ENCODE measurements at regions not wholly inside any gene's neighbourhood (a gene's known extent, or its start where the extent isn't known, plus 50 kb on each side); places are given as distances from the start of the nearest gene placed in this dataset.

GRCh38 chr15:62938825-62939224 lies 103.7 kb upstream of the TPM1 start:
- TF ChIP-seq EZH2 (IDR thresholded peaks at IDR 0.05; ENCODE audit: borderline replicate concordance): no peak
- TF ChIP-seq, protein P1, sequence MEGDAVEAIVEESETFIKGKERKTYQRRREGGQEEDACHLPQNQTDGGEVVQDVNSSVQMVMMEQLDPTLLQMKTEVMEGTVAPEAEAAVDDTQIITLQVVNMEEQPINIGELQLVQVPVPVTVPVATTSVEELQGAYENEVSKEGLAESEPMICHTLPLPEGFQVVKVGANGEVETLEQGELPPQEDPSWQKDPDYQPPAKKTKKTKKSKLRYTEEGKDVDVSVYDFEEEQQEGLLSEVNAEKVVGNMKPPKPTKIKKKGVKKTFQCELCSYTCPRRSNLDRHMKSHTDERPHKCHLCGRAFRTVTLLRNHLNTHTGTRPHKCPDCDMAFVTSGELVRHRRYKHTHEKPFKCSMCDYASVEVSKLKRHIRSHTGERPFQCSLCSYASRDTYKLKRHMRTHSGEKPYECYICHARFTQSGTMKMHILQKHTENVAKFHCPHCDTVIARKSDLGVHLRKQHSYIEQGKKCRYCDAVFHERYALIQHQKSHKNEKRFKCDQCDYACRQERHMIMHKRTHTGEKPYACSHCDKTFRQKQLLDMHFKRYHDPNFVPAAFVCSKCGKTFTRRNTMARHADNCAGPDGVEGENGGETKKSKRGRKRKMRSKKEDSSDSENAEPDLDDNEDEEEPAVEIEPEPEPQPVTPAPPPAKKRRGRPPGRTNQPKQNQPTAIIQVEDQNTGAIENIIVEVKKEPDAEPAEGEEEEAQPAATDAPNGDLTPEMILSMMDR (IDR thresholded peaks at IDR 0.05; ENCODE audit: poor library complexity): no peak
